ENCODE measurements at regions not wholly inside any gene's neighbourhood (a gene's known extent, or its start where the extent isn't known, plus 50 kb on each side); places are given as distances from the start of the nearest gene placed in this dataset.

- Histone ChIP-seq H3K9me3 (no peaks in the 10 kb centered on the region), H3K4me2 (no peak overlapping the region), H3K4me1 (ENCODE audit: control insufficient read depth in 1 of 2, insufficient read depth in 2 of 2, low read depth in 1 of 2, low read length in 1 of 2) (no peaks in the 10 kb centered on the region; a peak in 1 of 4 replicates), H3F3A (replicated peaks; ENCODE audit: insufficient read depth) (peaks cover 3% of the 10 kb centered on the region), H3K79me2 (ENCODE audit: insufficient read depth) (no peaks in the 10 kb centered on the region), H3K27ac (ENCODE audit: low read depth in 2 of 2, low read length in 1 of 2) (no peak overlapping the region), H3K27me3 (ENCODE audit: insufficient read depth) (no peaks in the 10 kb centered on the region), H3K9me2 (no peaks in the 10 kb centered on the region), H3K9ac (no peak overlapping the region), H4K20me1 (ENCODE audit: insufficient read depth) (no peaks in the 10 kb centered on the region), H2AFZ (ENCODE audit: low read depth) (no peak overlapping the region), H3K36me3 (replicated peaks in 1 of 2; ENCODE audit: control insufficient read depth in 1 of 2, insufficient read depth in 2 of 2, low read length in 1 of 2) (no peaks in the 10 kb centered on the region), H3K4me3 (ENCODE audit: low read depth in 2 of 2, low read length in 1 of 2) (no peak overlapping the region)
- 37% methylated on average over 6 of the region's 6 CpGs for WGBS (ENCODE audit: low lambda C conversion rate)
- CTCF ChIA-PET: no interaction called here
- TF ChIP-seq RCOR1 (IDR thresholded peaks at IDR 0.05; ENCODE audit: low read length): no peak
- no peak for TF ChIP-seq TAF1 (IDR thresholded peaks at IDR 0.05; ENCODE audit: borderline replicate concordance, low read depth, low read length)
- TF ChIP-seq REST (IDR thresholded peaks at IDR 0.05; ENCODE audit: low read depth, low read length): no peak
- TF ChIP-seq GABPA (IDR thresholded peaks at IDR 0.05; ENCODE audit: low read depth): no peak
- TF ChIP-seq MXI1 (IDR thresholded peaks at IDR 0.05; ENCODE audit: low read depth, low read length): no peak
- no peak for TF ChIP-seq FOSL2 (IDR thresholded peaks at IDR 0.05; ENCODE audit: borderline replicate concordance, low read depth)
- TF ChIP-seq IRF3 (IDR thresholded peaks at IDR 0.05; ENCODE audit: low read depth, low read length): no peak
- no peak for TF ChIP-seq PBX3 (IDR thresholded peaks at IDR 0.05)
- TF ChIP-seq SIN3A (IDR thresholded peaks at IDR 0.05; ENCODE audit: borderline replicate concordance, low read depth, low read length): no peak
- no peak for TF ChIP-seq USF1 (IDR thresholded peaks at IDR 0.05; ENCODE audit: borderline replicate concordance, low read depth)
- no peak for TF ChIP-seq EP300 (IDR thresholded peaks at IDR 0.05; ENCODE audit: borderline replicate concordance in 1 of 2, low read depth in 1 of 2, low read length in 1 of 2)
- TF ChIP-seq JUND (IDR thresholded peaks at IDR 0.05): no peak
- no peak for TF ChIP-seq CTCF (IDR thresholded peaks at IDR 0.05)
- DNase-seq: no peak
- POLR2A ChIA-PET: no interaction called here
Observed at GRCh38 chrX:40893251-40893910, 158.0 kb upstream of the MED14 start.
